ENCODE measurements at regions not wholly inside any gene's neighbourhood (a gene's known extent, or its start where the extent isn't known, plus 50 kb on each side); places are given as distances from the start of the nearest gene placed in this dataset.

DNA sequence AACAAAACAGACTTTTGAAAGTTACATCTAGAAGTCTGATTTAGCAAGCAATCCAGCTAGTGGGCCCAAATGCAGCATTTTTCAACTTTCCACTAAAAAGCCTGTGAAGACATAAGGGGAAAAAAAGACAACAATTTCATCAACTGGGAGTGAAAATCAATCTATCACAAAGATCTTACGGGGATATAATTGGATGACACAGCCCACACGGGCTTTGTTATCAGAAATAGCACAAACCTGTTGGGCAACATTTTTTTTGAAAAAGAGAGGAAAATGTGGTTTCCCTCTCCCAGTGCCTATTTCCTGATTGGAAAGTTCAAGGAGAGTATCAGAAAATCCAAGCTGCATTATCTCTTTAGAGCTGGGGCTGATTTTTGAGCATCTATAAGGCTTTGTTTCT is 132.7 kb downstream of the EVA1A start:
- 57 to 58% methylated on average over 2 of the region's 2 CpGs for WGBS, 2 donors
- H3K27ac ChIP-seq: no peak overlapping the region
- no peaks in the 10 kb centered on the region for H3K27me3 ChIP-seq
- H3K4me1 ChIP-seq: no peaks in the 10 kb centered on the region
- TF ChIP-seq POLR2A (IDR thresholded peaks at IDR 0.05) (no peak), CTCF (IDR thresholded peaks at IDR 0.05) (no peak)
- H3K4me3 ChIP-seq: no peak overlapping the region
- no peaks in the 10 kb centered on the region for H3K36me3 ChIP-seq (ENCODE audit: low read depth, missing control alignments)
- no peaks in the 10 kb centered on the region for H3K9me3 ChIP-seq
- intact Hi-C loops (cut with DNase I; ENCODE audit: low total_unique reads): no loop called here
- no peak for DNase-seq

- Histone ChIP-seq H3K27ac (no peak overlapping the region), H3K36me3 (ENCODE audit: low read depth, missing control alignments) (no peaks in the 10 kb centered on the region), H3K9me3 (no peaks in the 10 kb centered on the region), H3K4me3 (no peak overlapping the region), H3K27me3 (no peaks in the 10 kb centered on the region), H3K4me1 (no peaks in the 10 kb centered on the region)
- no peak for DNase-seq
- no peak for TF ChIP-seq CTCF (IDR thresholded peaks at IDR 0.05)
- TF ChIP-seq POLR2A (IDR thresholded peaks at IDR 0.05): no peak
- intact Hi-C loops (cut with DNase I; ENCODE audit: low total_unique reads): no loop called here
- WGBS, 2 donors: 60 to 70% methylated on average over 2 to 4 of the region's 4 CpGs
Measured at GRCh38 chr2:75424936-75425619, 135.7 kb downstream of the EVA1A start.

DNA sequence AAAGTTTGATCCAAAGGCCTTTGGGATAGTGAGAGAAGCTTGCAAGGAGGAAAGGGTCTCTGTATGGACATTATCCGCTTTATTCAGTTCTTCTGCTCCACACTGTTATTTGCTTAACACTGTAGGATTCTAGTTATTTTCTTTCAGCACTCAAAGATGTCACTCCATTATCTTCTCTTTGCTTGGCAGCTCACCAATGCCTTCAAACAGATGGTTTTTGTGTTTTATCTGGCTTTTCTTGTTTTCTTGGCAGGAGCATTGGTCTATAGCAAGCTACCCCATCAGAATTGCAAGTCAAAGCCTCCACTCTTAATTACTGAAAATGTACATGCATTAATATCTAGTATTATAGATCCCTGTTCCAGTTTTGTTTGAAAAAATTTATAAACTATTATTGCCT is 138.8 kb downstream of the EVA1A start:
- no peaks in the 10 kb centered on the region for H3K9me3 ChIP-seq
- TF ChIP-seq POLR2A (IDR thresholded peaks at IDR 0.05) (no peak), CTCF (IDR thresholded peaks at IDR 0.05) (no peak)
- peak overlapping the region in 1 of 2 donors; percentile 22 for H3K27ac ChIP-seq
- no peaks in the 10 kb centered on the region for H3K27me3 ChIP-seq
- H3K4me3 ChIP-seq: no peak overlapping the region
- WGBS, 2 donors: 67 to 76% methylated on average over 1 of the region's 1 CpG
- DNase-seq: peak; percentile 65
- no peaks in the 10 kb centered on the region for H3K4me1 ChIP-seq
- no peaks in the 10 kb centered on the region for H3K36me3 ChIP-seq (ENCODE audit: low read depth, missing control alignments)
- intact Hi-C loops (cut with DNase I; ENCODE audit: low total_unique reads): no loop called here

GRCh38 chr2:75416420-75417342 is 144.1 kb downstream of the EVA1A start:
- DNase-seq: no peak
- WGBS, 2 donors: 32 to 37% methylated on average over 5 of the region's 5 CpGs
- H3K27ac ChIP-seq: no peak overlapping the region
- no peak for TF ChIP-seq POLR2A (IDR thresholded peaks at IDR 0.05)
- no peak for TF ChIP-seq CTCF (IDR thresholded peaks at IDR 0.05)
- H3K4me1 ChIP-seq: no peaks in the 10 kb centered on the region
- intact Hi-C loops (cut with DNase I; ENCODE audit: low total_unique reads): no loop called here
- no peaks in the 10 kb centered on the region for H3K36me3 ChIP-seq (ENCODE audit: low read depth, missing control alignments)
- H3K9me3 ChIP-seq: no peaks in the 10 kb centered on the region
- H3K27me3 ChIP-seq: no peaks in the 10 kb centered on the region
- H3K4me3 ChIP-seq: no peak overlapping the region

Data from testis (tissue), 2 donors.